ENCODE measurements at regions not wholly inside any gene's neighbourhood (a gene's known extent, or its start where the extent isn't known, plus 50 kb on each side); places are given as distances from the start of the nearest gene placed in this dataset.
"Not testable (repeated sequence)": the region's sequence is repeated elsewhere in the genome, so short reads cannot be mapped to it uniquely, and the experiment has no call there.

DNA sequence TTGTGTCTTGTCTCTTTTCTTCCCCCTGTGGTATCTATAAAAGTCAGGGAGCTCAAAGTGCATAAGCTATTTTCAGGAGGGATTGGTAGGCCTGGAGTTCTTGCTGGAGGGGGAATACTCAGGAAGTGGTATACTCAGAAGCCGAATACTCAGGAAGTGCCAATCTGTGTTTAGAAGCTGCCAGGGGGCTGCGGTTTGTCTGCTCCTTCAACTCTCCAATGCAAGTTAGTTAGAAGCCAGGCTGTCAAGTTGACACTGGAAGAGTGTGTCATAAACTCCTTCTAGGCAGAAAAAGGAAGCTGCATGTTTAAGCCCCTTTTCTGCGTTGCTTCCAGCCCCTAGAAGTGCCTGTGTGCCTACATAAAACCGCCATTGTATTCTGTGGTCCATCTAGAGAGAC lies 366.5 kb downstream of the TAF11L14 start:
- Histone ChIP-seq H3K27me3 (no peaks in the 10 kb centered on the region), H3K4me1 (no peaks in the 10 kb centered on the region), H3K36me3 (no peaks in the 10 kb centered on the region), H3K9me3 (no peaks in the 10 kb centered on the region), H3K4me3 (ENCODE audit: low read depth, low read length) (no peak overlapping the region)
- TF ChIP-seq, protein P1, sequence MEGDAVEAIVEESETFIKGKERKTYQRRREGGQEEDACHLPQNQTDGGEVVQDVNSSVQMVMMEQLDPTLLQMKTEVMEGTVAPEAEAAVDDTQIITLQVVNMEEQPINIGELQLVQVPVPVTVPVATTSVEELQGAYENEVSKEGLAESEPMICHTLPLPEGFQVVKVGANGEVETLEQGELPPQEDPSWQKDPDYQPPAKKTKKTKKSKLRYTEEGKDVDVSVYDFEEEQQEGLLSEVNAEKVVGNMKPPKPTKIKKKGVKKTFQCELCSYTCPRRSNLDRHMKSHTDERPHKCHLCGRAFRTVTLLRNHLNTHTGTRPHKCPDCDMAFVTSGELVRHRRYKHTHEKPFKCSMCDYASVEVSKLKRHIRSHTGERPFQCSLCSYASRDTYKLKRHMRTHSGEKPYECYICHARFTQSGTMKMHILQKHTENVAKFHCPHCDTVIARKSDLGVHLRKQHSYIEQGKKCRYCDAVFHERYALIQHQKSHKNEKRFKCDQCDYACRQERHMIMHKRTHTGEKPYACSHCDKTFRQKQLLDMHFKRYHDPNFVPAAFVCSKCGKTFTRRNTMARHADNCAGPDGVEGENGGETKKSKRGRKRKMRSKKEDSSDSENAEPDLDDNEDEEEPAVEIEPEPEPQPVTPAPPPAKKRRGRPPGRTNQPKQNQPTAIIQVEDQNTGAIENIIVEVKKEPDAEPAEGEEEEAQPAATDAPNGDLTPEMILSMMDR (IDR thresholded peaks at IDR 0.05; ENCODE audit: low read depth, low read length), result no peak
- DNase-seq, result no peak

DNA sequence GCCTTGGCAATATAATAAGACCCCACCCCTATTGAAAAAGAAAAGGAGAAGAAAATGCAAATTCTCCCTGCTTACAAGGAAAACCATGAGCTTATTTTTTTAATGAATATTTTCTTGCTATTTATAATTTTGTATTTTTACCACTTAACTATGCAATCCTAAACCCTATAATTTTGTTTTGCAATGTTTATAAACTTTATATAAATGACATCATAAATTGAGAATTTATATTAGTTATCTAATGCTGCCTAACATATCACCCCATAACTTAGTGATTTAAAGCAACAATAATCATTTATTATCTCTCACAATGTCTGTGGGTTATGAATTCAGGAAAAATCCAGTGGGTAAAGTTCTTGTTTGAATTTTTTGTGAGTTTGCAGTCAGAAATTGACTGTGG lies 369.1 kb downstream of the TAF11L14 start:
- Histone ChIP-seq H3K36me3 (no peaks in the 10 kb centered on the region), H3K27me3 (no peaks in the 10 kb centered on the region), H3K4me1 (no peaks in the 10 kb centered on the region), H3K9me3 (no peaks in the 10 kb centered on the region), H3K4me3 (ENCODE audit: low read depth, low read length) (no peak overlapping the region)
- no peak for DNase-seq
- TF ChIP-seq, protein P1 (IDR thresholded peaks at IDR 0.05; ENCODE audit: low read depth, low read length), result no peak

- no peaks in the 10 kb centered on the region for H3K27me3 ChIP-seq
- H3K9me3 ChIP-seq, result no peaks in the 10 kb centered on the region
- H3K4me3 ChIP-seq (ENCODE audit: low read depth, low read length), result no peak overlapping the region
- TF ChIP-seq, protein P1 (IDR thresholded peaks at IDR 0.05; ENCODE audit: low read depth, low read length), result no peak
- DNase-seq, result no peak
- no peaks in the 10 kb centered on the region for H3K4me1 ChIP-seq
- H3K36me3 ChIP-seq, result no peaks in the 10 kb centered on the region
Observed at GRCh38 chr5:18003784-18004183, 369.5 kb downstream of the TAF11L14 start.

DNA sequence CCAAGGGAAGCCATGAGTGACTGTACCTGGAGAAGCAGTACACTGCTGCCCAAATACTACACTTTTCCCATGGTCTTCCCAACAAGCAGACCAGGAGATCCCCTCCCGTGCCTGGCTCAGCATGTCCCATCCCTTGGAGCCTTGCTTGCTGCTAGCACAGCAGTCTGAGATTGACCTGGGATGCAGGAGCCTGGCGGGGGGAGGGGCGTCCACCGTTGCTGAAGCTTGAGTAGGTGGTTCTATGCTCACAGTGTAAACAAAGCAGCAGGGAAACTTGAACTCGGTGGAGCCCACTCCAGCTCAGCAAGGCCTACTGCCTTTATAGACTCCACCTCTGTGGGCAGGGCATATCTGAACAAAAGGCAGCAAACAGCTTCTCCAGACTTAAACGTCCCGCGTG lies 372.0 kb downstream of the TAF11L14 start:
- H3K36me3 ChIP-seq; H3K4me3 ChIP-seq (ENCODE audit: low read depth, low read length); DNase-seq; H3K9me3 ChIP-seq; H3K27me3 ChIP-seq; H3K4me1 ChIP-seq: not testable (repeated sequence)

- no peak overlapping the region for H3K4me3 ChIP-seq (ENCODE audit: low read depth, low read length)
- no peaks in the 10 kb centered on the region for H3K4me1 ChIP-seq
- no peaks in the 10 kb centered on the region for H3K36me3 ChIP-seq
- TF ChIP-seq, protein P1 (IDR thresholded peaks at IDR 0.05; ENCODE audit: low read depth, low read length), result no peak
- H3K9me3 ChIP-seq, result no peaks in the 10 kb centered on the region
- no peaks in the 10 kb centered on the region for H3K27me3 ChIP-seq
- no peak for DNase-seq
Observed at GRCh38 chr5:18008940-18009339, 374.7 kb downstream of the TAF11L14 start.

- TF ChIP-seq, protein P1 (IDR thresholded peaks at IDR 0.05; ENCODE audit: low read depth, low read length), result peak; percentile 23; the same call in 1 of the 2 replicates
- Histone ChIP-seq H3K4me3 (ENCODE audit: low read depth, low read length) (no peak overlapping the region), H3K36me3 (no peaks in the 10 kb centered on the region), H3K27me3 (no peaks in the 10 kb centered on the region), H3K4me1 (no peaks in the 10 kb centered on the region), H3K9me3 (no peaks in the 10 kb centered on the region)
- DNase-seq, result peak; percentile 13
Observed at GRCh38 chr5:18010053-18010452, 375.8 kb downstream of the TAF11L14 start.

GRCh38 chr5:18018472-18018871 lies 384.2 kb downstream of the TAF11L14 start:
- H3K9me3 ChIP-seq, result no peaks in the 10 kb centered on the region
- H3K4me1 ChIP-seq, result no peaks in the 10 kb centered on the region
- H3K4me3 ChIP-seq (ENCODE audit: low read depth, low read length), result no peak overlapping the region
- no peaks in the 10 kb centered on the region for H3K36me3 ChIP-seq
- no peak for DNase-seq
- H3K27me3 ChIP-seq, result no peaks in the 10 kb centered on the region
- TF ChIP-seq, protein P1 (IDR thresholded peaks at IDR 0.05; ENCODE audit: low read depth, low read length), result no peak
